GM21528 (cell line): ENCODE measurements at regions not wholly inside any gene's neighbourhood (a gene's known extent, or its start where the extent isn't known, plus 50 kb on each side); places are given as distances from the start of the nearest gene placed in this dataset.

Experiments
- ATAC-seq: cut with Tn5 transposase; IDR thresholded peaks from one replicate; pipeline ENCODE4 v1.9.1; 2021; ENCODE audit warnings: mild to moderate bottlenecking, moderate library complexity; ENCODE audit not compliant: unreplicated experiment, low FRiP score

- no peak for ATAC-seq
These were observed 1238.0 kb upstream of the NUDT12 start for GRCh38 chr5:104800440-104801048.

GRCh38 chr5:104793755-104794080 is 1231.1 kb upstream of the NUDT12 start:
- ATAC-seq: no peak

- no peak for ATAC-seq
These were observed 1230.6 kb upstream of the NUDT12 start for GRCh38 chr5:104793031-104793754.

- ATAC-seq: no peak
These were observed 1226.8 kb upstream of the NUDT12 start for GRCh38 chr5:104789366-104789765.

- no peak for ATAC-seq
These were observed 1222.5 kb upstream of the NUDT12 start for GRCh38 chr5:104785097-104785496.

GRCh38 chr5:104774372-104774771 is 1211.8 kb upstream of the NUDT12 start:
- ATAC-seq: no peak

- ATAC-seq: no peak
These were observed 1201.6 kb upstream of the NUDT12 start for GRCh38 chr5:104764197-104764596.

- ATAC-seq: no peak
These were observed 1200.6 kb upstream of the NUDT12 start for GRCh38 chr5:104763216-104763615.

- no peak for ATAC-seq
These were observed 1195.3 kb upstream of the NUDT12 start for GRCh38 chr5:104757915-104758314.

- ATAC-seq: no peak
These were observed 1193.2 kb upstream of the NUDT12 start for GRCh38 chr5:104755806-104756205.

GRCh38 chr5:104754311-104754995 is 1191.9 kb upstream of the NUDT12 start:
- ATAC-seq: no peak

- no peak for ATAC-seq
These were observed 1189.4 kb upstream of the NUDT12 start for GRCh38 chr5:104751969-104752368.

GRCh38 chr5:104739905-104740304 is 1177.3 kb upstream of the NUDT12 start:
- no peak for ATAC-seq

GRCh38 chr5:104739503-104739902 is 1176.9 kb upstream of the NUDT12 start:
- no peak for ATAC-seq

GRCh38 chr5:104736073-104736472 is 1173.5 kb upstream of the NUDT12 start:
- no peak for ATAC-seq

GRCh38 chr5:104734046-104734445 is 1171.5 kb upstream of the NUDT12 start:
- ATAC-seq: no peak

GRCh38 chr5:104733063-104733669 is 1170.6 kb upstream of the NUDT12 start:
- ATAC-seq: no peak

- ATAC-seq: no peak
These were observed 1168.7 kb upstream of the NUDT12 start for GRCh38 chr5:104731331-104731730.

- no peak for ATAC-seq
These were observed 1145.4 kb upstream of the NUDT12 start for GRCh38 chr5:104708027-104708426.

GRCh38 chr5:104706600-104706999 is 1144.0 kb upstream of the NUDT12 start:
- no peak for ATAC-seq

- ATAC-seq: no peak
These were observed 1139.6 kb upstream of the NUDT12 start for GRCh38 chr5:104702212-104702611.
